D721Med (cell line): ENCODE measurements at regions not wholly inside any gene's neighbourhood (a gene's known extent, or its start where the extent isn't known, plus 50 kb on each side); places are given as distances from the start of the nearest gene placed in this dataset.

Source experiments
- DNase-seq: peaks from one replicate; pipeline ENCODE4 v3.0.0; 2011; ENCODE audit warnings: low spot score; ENCODE audit not compliant: insufficient read length
- FAIRE-seq: peaks from 2 replicates; lab custom pipeline; 2011; peaks lifted over from hg19 to GRCh38; lab: Jason Lieb, UNC
- TF ChIP-seq, protein P1 (sequence below): IDR thresholded peaks from 2 replicates; pipeline ENCODE4 v1.5.1; 2012; ENCODE audit warnings: mild to moderate bottlenecking, control low read depth; ENCODE audit not compliant: insufficient read depth; ENCODE audit errors: missing control alignments

DNA sequence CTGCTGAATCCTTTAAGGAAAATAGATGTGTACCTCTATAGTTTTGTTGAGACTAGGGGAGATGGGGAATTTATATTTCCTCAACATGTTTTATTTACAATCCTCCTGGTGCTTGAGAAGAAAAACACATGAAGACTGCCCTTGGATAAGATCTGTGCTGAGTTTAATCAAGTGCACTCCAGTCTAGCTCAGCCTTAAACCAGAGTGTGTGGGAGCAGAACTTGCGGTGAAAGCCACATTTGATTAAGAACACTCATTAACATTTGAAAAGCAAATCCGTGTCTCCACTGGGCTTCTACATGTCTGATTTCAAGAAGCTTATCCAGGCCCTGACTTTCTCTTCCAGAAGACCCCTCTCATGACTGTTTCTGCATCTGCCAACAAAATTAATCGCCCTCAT, 84.8 kb upstream of the ITGA6 start:
- FAIRE-seq (no peak), DNase-seq (no peak)
- TF ChIP-seq, protein P1, sequence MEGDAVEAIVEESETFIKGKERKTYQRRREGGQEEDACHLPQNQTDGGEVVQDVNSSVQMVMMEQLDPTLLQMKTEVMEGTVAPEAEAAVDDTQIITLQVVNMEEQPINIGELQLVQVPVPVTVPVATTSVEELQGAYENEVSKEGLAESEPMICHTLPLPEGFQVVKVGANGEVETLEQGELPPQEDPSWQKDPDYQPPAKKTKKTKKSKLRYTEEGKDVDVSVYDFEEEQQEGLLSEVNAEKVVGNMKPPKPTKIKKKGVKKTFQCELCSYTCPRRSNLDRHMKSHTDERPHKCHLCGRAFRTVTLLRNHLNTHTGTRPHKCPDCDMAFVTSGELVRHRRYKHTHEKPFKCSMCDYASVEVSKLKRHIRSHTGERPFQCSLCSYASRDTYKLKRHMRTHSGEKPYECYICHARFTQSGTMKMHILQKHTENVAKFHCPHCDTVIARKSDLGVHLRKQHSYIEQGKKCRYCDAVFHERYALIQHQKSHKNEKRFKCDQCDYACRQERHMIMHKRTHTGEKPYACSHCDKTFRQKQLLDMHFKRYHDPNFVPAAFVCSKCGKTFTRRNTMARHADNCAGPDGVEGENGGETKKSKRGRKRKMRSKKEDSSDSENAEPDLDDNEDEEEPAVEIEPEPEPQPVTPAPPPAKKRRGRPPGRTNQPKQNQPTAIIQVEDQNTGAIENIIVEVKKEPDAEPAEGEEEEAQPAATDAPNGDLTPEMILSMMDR = no peak

DNA sequence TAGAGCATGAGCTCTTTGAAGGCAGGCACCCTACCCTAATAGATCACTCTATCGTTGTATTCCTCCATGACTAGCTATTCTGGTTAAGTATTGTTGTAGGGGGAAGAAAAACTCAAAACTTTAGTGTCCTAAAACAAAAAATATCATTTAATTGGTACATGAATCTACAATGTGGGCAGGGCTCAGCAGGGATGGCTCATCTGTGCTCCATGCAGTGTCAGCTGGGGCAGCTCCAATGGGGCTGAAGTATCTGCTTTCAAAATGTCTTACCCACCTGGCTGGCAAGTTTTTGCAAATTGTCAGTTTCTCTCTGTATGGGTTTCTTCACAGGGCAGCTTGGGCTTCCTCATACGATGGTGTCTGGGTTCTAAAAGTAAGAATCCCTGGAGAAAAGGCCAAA, 83.2 kb upstream of the ITGA6 start:
- DNase-seq (no peak), FAIRE-seq (no peak)
- TF ChIP-seq, protein P1 = no peak

DNA sequence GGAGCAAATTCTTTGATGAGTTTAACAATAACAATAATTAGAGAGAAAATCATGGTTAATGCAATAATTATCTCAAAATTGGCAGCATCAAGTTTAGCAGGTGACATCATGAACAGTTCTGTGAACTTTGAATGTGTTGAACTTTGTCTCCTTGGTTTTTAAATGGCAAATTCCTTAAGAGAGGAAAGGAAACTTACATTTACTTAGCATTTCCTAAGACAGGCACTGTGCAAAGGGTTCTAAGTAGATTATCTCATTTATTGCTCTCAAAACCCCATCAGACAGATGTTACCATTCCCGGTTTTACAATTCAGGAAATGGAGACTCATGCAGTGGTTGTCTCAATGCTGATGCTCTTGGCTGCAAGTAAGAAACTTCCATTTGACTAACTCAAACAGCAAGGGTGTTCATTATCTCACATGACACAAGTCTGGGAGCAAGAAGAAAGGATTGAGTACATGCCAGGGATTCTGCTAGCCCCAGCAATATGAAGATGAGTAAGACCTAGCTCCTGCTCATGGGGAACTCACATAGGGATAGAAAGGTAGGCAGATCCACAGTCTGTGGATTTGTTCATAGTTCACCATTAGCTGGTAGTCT, 81.3 kb upstream of the ITGA6 start:
- FAIRE-seq (no peak), DNase-seq (no peak)
- TF ChIP-seq, protein P1 = no peak

DNA sequence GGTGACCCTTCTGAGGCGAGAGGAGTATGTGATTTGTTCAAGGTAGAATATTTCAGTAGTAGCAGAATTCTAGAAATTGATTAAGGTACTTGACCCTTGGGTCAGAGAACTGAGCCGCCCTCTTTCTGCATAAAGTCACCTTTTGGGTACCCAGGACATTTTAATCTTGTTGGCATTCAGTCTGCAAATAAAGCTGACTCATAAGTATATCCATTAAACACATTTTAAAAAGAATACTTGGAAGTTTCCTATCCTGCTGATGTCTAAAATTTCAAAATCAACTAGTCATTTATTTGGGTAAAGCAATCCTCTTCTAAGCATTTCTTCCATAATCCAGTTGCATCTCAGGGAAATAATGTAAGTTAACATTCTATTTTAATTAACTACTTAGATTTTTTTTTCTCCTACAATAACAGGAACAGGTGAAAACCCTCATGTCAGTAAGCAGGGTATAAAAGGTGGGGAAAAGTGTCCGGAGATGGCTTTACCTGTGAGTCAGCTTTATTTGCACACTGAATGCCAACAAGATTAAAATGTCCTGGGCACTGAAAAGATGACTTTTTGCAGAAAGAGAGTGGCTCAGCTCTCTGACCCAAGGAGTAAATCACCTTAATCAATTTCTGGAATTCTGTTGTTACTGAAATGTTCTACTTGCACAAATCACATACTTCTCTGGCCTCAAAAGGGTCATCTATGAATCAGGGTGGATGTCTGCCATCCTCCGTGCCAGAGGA, 78.7 kb upstream of the ITGA6 start:
- no peak for DNase-seq
- TF ChIP-seq, protein P1 = no peak
- FAIRE-seq = no peak

DNA sequence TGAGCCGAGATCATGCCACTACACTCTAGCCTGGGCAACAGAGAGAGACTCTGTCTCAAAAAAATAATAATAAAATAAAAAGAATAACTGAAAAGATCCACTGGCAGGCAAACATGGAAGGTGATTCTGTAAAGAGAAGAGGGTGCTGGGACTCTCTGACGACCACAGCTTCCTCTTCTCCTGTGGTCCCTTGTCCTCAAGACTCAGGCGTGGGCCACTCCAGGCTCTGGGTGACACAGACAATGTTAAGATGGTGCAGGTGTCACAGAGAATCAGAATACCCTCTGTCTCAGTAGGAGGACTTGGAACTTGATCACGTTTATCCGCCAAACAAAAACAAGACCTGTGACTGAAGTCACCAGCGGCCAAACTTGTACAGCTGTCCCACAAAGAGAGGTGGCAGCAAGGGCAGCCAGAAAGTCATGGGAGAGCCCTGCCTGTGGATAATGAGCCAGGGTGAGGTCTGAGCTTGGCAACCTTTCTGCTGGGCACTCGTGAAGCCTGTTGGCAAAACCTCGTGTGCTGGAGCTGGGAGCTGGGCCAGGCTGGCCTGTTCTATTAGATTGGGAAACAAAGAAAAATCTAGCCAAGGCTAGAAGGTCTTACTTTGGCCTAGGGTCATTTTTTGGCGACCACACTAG, 76.4 kb upstream of the ITGA6 start:
- DNase-seq (no peak), FAIRE-seq (no peak)
- TF ChIP-seq, protein P1 = no peak

DNA sequence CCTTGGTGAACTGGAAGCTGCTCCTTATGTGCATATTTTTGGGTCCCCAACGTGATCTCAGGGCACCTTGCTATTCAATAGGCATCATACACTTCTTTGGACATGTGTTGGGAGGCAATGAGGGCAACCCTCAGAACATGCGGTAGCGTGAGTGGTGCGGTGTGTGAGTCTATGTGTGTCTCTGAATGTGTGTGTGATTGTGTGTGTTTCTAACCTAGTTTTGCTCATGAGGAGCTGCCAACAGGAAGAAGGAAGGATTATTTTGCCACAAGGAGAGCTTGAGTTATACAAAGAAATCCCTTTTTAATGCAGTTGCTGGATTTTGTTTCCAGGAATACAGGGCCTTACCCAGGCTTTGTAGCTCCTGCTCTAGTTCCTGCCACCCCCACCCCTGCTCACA, 75.8 kb upstream of the ITGA6 start:
- no peak for FAIRE-seq
- DNase-seq = no peak
- TF ChIP-seq, protein P1 = no peak

DNA sequence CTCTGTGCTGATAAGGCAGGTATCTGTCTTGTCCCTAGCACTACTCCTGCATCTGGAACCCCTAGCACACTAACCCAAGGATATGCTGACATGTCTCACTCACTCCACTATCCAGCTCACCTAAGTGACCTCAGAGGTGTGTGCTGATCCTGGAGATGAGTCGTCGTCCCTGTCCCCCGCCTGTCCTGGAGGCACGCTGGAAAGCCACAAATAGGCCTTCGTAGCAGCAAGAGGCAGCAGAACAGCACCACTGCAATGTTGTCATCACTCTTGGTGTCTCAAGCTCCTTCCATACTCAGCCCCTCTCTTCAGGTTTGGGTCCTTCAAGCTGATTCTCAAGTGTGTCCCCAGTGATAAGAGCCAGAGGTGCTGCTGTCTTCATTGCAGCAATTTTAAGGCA, 73.0 kb upstream of the ITGA6 start:
- FAIRE-seq = no peak
- TF ChIP-seq, protein P1 = no peak
- DNase-seq = no peak
